KMS-11 (cell line): ENCODE measurements at regions not wholly inside any gene's neighbourhood (a gene's known extent, or its start where the extent isn't known, plus 50 kb on each side); places are given as distances from the start of the nearest gene placed in this dataset.

Source experiments
- H2AFZ ChIP-seq: fragments of 200-600 bp; sonication (generic); 2 replicates; pipeline ENCODE4 v1.6.1; 2016; ENCODE audit warnings: antibody characterized with exemption, mixed run types, low read depth
- H3K27ac ChIP-seq: fragments of 200-600 bp; sonication (generic); 2 replicates; pipeline ENCODE4 v1.6.1; 2016; ENCODE audit warnings: mild to moderate bottlenecking, mixed run types
- H3K27me3 ChIP-seq: fragments of 200-600 bp; sonication (generic); 2 replicates; pipeline ENCODE4 v1.6.1; 2017; ENCODE audit warnings: mild to moderate bottlenecking, low read depth, mixed run types, moderate library complexity; ENCODE audit not compliant: insufficient read depth
- H3K36me3 ChIP-seq: fragments of 200-600 bp; sonication (generic); 2 replicates; pipeline ENCODE4 v1.6.1; 2017; ENCODE audit warnings: mild to moderate bottlenecking, mixed run types; ENCODE audit not compliant: insufficient read depth
- H3K4me1 ChIP-seq: fragments of 200-600 bp; sonication (generic); 2 replicates; pipeline ENCODE4 v1.6.1; 2016; ENCODE audit warnings: mild to moderate bottlenecking, low read depth, mixed run types; ENCODE audit not compliant: poor library complexity, severe bottlenecking
- H3K4me2 ChIP-seq: fragments of 200-600 bp; sonication (generic); 2 replicates; pipeline ENCODE4 v1.7.0; 2016; ENCODE audit warnings: mild to moderate bottlenecking, mixed run types
- H3K4me3 ChIP-seq: fragments of 200-600 bp; sonication (generic); IDR thresholded peaks from 2 replicates; pipeline ENCODE4 v1.6.1; 2017; ENCODE audit warnings: low read depth, low read length, mixed read lengths; ENCODE audit not compliant: insufficient read depth
- H3K79me2 ChIP-seq: fragments of 200-600 bp; sonication (generic); 2 replicates; pipeline ENCODE4 v1.6.1; 2016; ENCODE audit warnings: low read depth, mixed run types; ENCODE audit not compliant: insufficient read depth
- H3K9ac ChIP-seq: fragments of 200-600 bp; sonication (generic); 2 replicates; pipeline ENCODE4 v1.6.1; 2016; ENCODE audit warnings: mild to moderate bottlenecking, mixed run types
- H4K20me1 ChIP-seq: fragments of 200-600 bp; sonication (generic); 2 replicates; pipeline ENCODE4 v1.6.1; 2016; ENCODE audit warnings: mild to moderate bottlenecking, mixed run types; ENCODE audit not compliant: insufficient read depth
- CTCF ChIP-seq: fragments of 200-600 bp; sonication (generic); conservative IDR thresholded peaks from 2 replicates; pipeline ENCODE4 v1.6.1; 2017; ENCODE audit warnings: low read depth, mild to moderate bottlenecking, antibody characterized with exemption, low read length, moderate library complexity, mixed read lengths

- no peak for TF ChIP-seq CTCF
- H3K79me2 ChIP-seq, result no peaks in the 10 kb centered on the region
- no peak overlapping the region for H3K9ac ChIP-seq
- H4K20me1 ChIP-seq, result no peaks in the 10 kb centered on the region
- no peak overlapping the region for H3K27ac ChIP-seq
- no peak overlapping the region for H3K4me2 ChIP-seq
- no peaks in the 10 kb centered on the region for H3K4me1 ChIP-seq
- no peaks in the 10 kb centered on the region for H3K27me3 ChIP-seq
- H2AFZ ChIP-seq, result no peak overlapping the region
- no peak overlapping the region for H3K4me3 ChIP-seq
- H3K36me3 ChIP-seq, result no peaks in the 10 kb centered on the region
Observed at GRCh38 chr2:76498360-76498759, 787.6 kb upstream of the GCFC2 start.

- Histone ChIP-seq H3K4me2 (no peak overlapping the region), H3K79me2 (no peaks in the 10 kb centered on the region), H3K4me3 (no peak overlapping the region), H3K27me3 (no peaks in the 10 kb centered on the region), H3K36me3 (no peaks in the 10 kb centered on the region), H2AFZ (no peak overlapping the region), H3K9ac (no peak overlapping the region), H4K20me1 (no peaks in the 10 kb centered on the region), H3K4me1 (no peaks in the 10 kb centered on the region), H3K27ac (no peak overlapping the region)
- TF ChIP-seq CTCF, result no peak
Observed at GRCh38 chr2:76491503-76491902, 780.8 kb upstream of the GCFC2 start.

- no peak overlapping the region for H3K9ac ChIP-seq
- no peaks in the 10 kb centered on the region for H3K4me1 ChIP-seq
- no peak overlapping the region for H3K4me2 ChIP-seq
- H3K27me3 ChIP-seq, result no peaks in the 10 kb centered on the region
- H3K36me3 ChIP-seq, result no peaks in the 10 kb centered on the region
- H3K27ac ChIP-seq, result no peak overlapping the region
- no peaks in the 10 kb centered on the region for H3K79me2 ChIP-seq
- no peaks in the 10 kb centered on the region for H4K20me1 ChIP-seq
- no peak for TF ChIP-seq CTCF
- no peak overlapping the region for H3K4me3 ChIP-seq
- H2AFZ ChIP-seq, result no peak overlapping the region
Observed at GRCh38 chr2:76478266-76479035, 767.7 kb upstream of the GCFC2 start.

DNA sequence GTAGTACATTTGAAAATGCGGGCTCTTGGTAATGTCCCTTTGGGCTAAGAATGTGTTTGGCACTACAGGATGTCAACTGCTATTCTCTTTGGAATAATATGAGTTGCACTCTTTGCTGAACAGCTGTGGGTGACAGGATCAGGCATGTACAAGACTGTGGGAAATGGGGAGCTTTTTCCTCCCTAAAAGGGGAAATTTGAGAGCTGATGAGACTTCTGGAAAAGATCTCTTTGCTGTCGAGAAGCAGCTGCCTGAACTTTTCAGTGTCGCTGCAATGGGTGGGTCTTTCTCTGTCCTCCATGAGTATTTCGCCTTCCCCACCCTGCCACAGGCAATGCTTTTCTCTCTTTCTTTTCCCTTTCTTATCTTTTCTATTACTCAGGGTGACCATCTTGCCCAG, 762.2 kb upstream of the GCFC2 start:
- H3K79me2 ChIP-seq, result no peaks in the 10 kb centered on the region
- no peak overlapping the region for H3K4me3 ChIP-seq
- H4K20me1 ChIP-seq, result no peaks in the 10 kb centered on the region
- H2AFZ ChIP-seq, result no peak overlapping the region
- no peaks in the 10 kb centered on the region for H3K4me1 ChIP-seq
- no peak overlapping the region for H3K9ac ChIP-seq
- no peaks in the 10 kb centered on the region for H3K36me3 ChIP-seq
- H3K27me3 ChIP-seq, result no peaks in the 10 kb centered on the region
- no peak for TF ChIP-seq CTCF
- H3K27ac ChIP-seq, result no peak overlapping the region
- H3K4me2 ChIP-seq, result no peak overlapping the region
